ENCODE measurements at regions not wholly inside any gene's neighbourhood (a gene's known extent, or its start where the extent isn't known, plus 50 kb on each side); places are given as distances from the start of the nearest gene placed in this dataset.

DNA sequence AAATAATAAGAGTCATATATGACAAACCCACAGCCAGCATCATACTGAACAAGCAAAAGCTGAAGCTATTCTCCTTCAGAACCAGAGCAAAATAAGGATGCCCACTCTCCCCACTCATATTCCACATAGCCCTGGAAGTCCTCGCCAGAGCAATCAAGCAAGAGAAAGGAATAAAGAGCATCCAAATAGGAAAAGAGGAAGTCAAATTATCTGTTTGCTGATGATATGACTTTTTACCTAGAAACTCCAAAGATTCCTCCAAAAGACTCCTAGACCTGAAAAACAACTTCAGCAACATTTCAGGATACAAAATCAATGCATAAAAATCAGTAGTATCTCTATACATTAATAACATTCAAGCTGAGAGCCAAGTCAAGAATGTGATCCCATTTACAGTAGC lies 217.5 kb downstream of the ABCC12 start:
- Histone ChIP-seq H3K4me3 (ENCODE audit: low read depth, low read length) (no peak overlapping the region), H3K27me3 (ENCODE audit: control insufficient read depth, insufficient read depth, low read length) (no peaks in the 10 kb centered on the region), H3K36me3 (ENCODE audit: control insufficient read depth, insufficient read depth, low read length) (no peaks in the 10 kb centered on the region)
- DNase-seq (ENCODE audit: low read depth): no peak
- TF ChIP-seq CTCF (IDR thresholded peaks at IDR 0.05; ENCODE audit: insufficient read depth, low read length, poor library complexity, severe bottlenecking): no peak

DNA sequence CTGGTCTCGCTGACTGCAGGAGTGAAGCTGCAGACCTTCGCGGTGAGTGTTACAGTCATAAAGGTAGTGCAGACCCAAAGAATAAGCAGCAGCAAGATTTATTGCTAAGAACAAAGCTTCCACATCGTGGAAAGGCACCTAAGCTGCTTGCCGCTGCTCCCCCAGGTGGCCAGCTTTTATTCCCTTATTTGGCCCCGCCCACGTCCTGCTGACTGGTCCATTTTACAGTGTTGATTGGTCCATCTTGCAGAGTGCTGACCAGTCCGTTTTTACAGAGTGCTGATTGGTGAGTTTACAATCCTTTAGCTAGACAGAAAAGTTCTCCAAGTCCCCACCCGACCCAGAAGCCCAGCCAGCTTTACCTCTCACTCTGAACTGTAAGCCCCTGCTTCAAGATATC lies 227.8 kb downstream of the ABCC12 start:
- TF ChIP-seq CTCF (IDR thresholded peaks at IDR 0.05; ENCODE audit: insufficient read depth, low read length, poor library complexity, severe bottlenecking): no peak
- no peak for DNase-seq (ENCODE audit: low read depth)
- no peaks in the 10 kb centered on the region for H3K36me3 ChIP-seq (ENCODE audit: control insufficient read depth, insufficient read depth, low read length)
- H3K27me3 ChIP-seq (ENCODE audit: control insufficient read depth, insufficient read depth, low read length): no peaks in the 10 kb centered on the region
- H3K4me3 ChIP-seq (ENCODE audit: low read depth, low read length): no peak overlapping the region

DNA sequence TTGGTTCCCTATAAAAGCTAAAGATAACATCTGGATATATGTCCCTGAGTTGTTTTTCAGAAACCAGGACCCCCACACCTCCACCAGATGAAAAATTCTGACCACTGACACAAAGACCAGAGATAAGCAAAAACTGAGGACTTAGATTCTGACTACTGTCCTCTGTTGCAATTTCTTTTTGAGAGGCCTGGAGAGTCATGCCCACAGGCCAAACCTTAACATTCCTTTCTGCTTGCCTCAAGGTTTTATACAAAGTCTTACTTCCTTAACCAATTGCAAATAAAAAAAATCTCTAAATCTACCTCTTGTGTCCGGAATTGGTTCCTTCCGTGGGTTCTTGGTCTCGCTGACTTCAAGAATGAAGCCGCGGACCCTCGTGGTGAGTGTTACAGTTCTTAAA lies 228.5 kb downstream of the ABCC12 start:
- Histone ChIP-seq H3K4me3 (ENCODE audit: low read depth, low read length) (no peak overlapping the region), H3K36me3 (ENCODE audit: control insufficient read depth, insufficient read depth, low read length) (no peaks in the 10 kb centered on the region), H3K27me3 (ENCODE audit: control insufficient read depth, insufficient read depth, low read length) (no peaks in the 10 kb centered on the region)
- no peak for DNase-seq (ENCODE audit: low read depth)
- no peak for TF ChIP-seq CTCF (IDR thresholded peaks at IDR 0.05; ENCODE audit: insufficient read depth, low read length, poor library complexity, severe bottlenecking)

- TF ChIP-seq CTCF (IDR thresholded peaks at IDR 0.05; ENCODE audit: insufficient read depth, low read length, poor library complexity, severe bottlenecking): no peak
- H3K4me3 ChIP-seq (ENCODE audit: low read depth, low read length): no peak overlapping the region
- no peaks in the 10 kb centered on the region for H3K36me3 ChIP-seq (ENCODE audit: control insufficient read depth, insufficient read depth, low read length)
- DNase-seq (ENCODE audit: low read depth): no peak
- H3K27me3 ChIP-seq (ENCODE audit: control insufficient read depth, insufficient read depth, low read length): no peaks in the 10 kb centered on the region
Measured at GRCh38 chr16:47925811-47926460, 229.9 kb downstream of the ABCC12 start.

- Histone ChIP-seq H3K36me3 (ENCODE audit: control insufficient read depth, insufficient read depth, low read length) (no peaks in the 10 kb centered on the region), H3K27me3 (ENCODE audit: control insufficient read depth, insufficient read depth, low read length) (no peaks in the 10 kb centered on the region), H3K4me3 (ENCODE audit: low read depth, low read length) (no peak overlapping the region)
- no peak for DNase-seq (ENCODE audit: low read depth)
- TF ChIP-seq CTCF (IDR thresholded peaks at IDR 0.05; ENCODE audit: insufficient read depth, low read length, poor library complexity, severe bottlenecking): no peak
Measured at GRCh38 chr16:47924950-47925349, 230.8 kb downstream of the ABCC12 start.

- no peak for TF ChIP-seq CTCF (IDR thresholded peaks at IDR 0.05; ENCODE audit: insufficient read depth, low read length, poor library complexity, severe bottlenecking)
- no peaks in the 10 kb centered on the region for H3K27me3 ChIP-seq (ENCODE audit: control insufficient read depth, insufficient read depth, low read length)
- no peak overlapping the region for H3K4me3 ChIP-seq (ENCODE audit: low read depth, low read length)
- DNase-seq (ENCODE audit: low read depth): no peak
- no peaks in the 10 kb centered on the region for H3K36me3 ChIP-seq (ENCODE audit: control insufficient read depth, insufficient read depth, low read length)
Measured at GRCh38 chr16:47921535-47921934, 234.3 kb downstream of the ABCC12 start.

Measured in kidney epithelial cell (primary cell).